ENCODE measurements at regions not wholly inside any gene's neighbourhood (a gene's known extent, or its start where the extent isn't known, plus 50 kb on each side); places are given as distances from the start of the nearest gene placed in this dataset.

- ChIA-PET POLR2A (ENCODE audit: partially characterized antibody) (no interaction called here), CTCF (ENCODE audit: partially characterized antibody) (interaction anchor here (0.9 to 1.3 kb wide), 3 partner anchors 36 to 337 kb away, joined by 3 to 4 read pairs (median 3); no protein-coding TSS in a partner anchor)
- H3K14ac ChIP-seq (ENCODE audit: insufficient read length), result no peak overlapping the region
- no peak overlapping the region for H3K4me3 ChIP-seq (ENCODE audit: extremely low read depth in 1 of 4, insufficient read depth in 2 of 4, low read depth in 3 of 4, low read length in 4 of 4)
- H3K27ac ChIP-seq (ENCODE audit: low read depth, low read length), result no peak overlapping the region
- no peak overlapping the region for H2BK5ac ChIP-seq (ENCODE audit: low read depth, low read length)
- no peak for FAIRE-seq
- no peaks in the 10 kb centered on the region for H3K23me2 ChIP-seq (ENCODE audit: low read depth, low read length)
- no peak overlapping the region for H3K23ac ChIP-seq (ENCODE audit: insufficient read length)
- H3K9me3 ChIP-seq (ENCODE audit: insufficient read depth in 2 of 2, low read depth in 1 of 2, low read length in 1 of 2), result no peaks in the 10 kb centered on the region
- no peaks in the 10 kb centered on the region for H3K27me3 ChIP-seq (replicated peaks in 1 of 4; ENCODE audit: control insufficient read depth in 3 of 4, extremely low read depth in 1 of 4, insufficient read depth in 3 of 4, low read length in 3 of 4)
- H2BK15ac ChIP-seq (ENCODE audit: low read length), result no peak overlapping the region
- no peak overlapping the region for H2AFZ ChIP-seq (ENCODE audit: low read length)
- H2AK5ac ChIP-seq (ENCODE audit: low read depth, low read length), result no peak overlapping the region
- no peaks in the 10 kb centered on the region for H3K79me1 ChIP-seq (ENCODE audit: low read depth, low read length)
- DNase-seq (ENCODE audit: low read depth in 1 of 2, low spot score in 2 of 2), result no peak
- no peaks in the 10 kb centered on the region for H3K4me1 ChIP-seq (replicated peaks in 1 of 4; ENCODE audit: control insufficient read depth in 3 of 4, insufficient read depth in 4 of 4, low read length in 3 of 4)
- no peaks in the 10 kb centered on the region for H3K36me3 ChIP-seq (ENCODE audit: control insufficient read depth in 2 of 4, insufficient read depth in 4 of 4, low read length in 3 of 4)
- H2BK12ac ChIP-seq (ENCODE audit: low read depth, low read length), result no peak overlapping the region
- no peak overlapping the region for H4K8ac ChIP-seq (ENCODE audit: extremely low read depth, insufficient read depth, low read length)
- no peak overlapping the region for H4K91ac ChIP-seq (replicated peaks; ENCODE audit: insufficient read length, low read length)
- no peaks in the 10 kb centered on the region for H3K79me2 ChIP-seq (ENCODE audit: control insufficient read depth in 1 of 2, insufficient read depth in 2 of 2, low read length in 2 of 2)
- no peak overlapping the region for H3K4ac ChIP-seq (replicated peaks; ENCODE audit: insufficient read length, low read depth, low read length)
- H3K18ac ChIP-seq (ENCODE audit: extremely low read depth, low read length), result no peak overlapping the region
- H4K5ac ChIP-seq (ENCODE audit: insufficient read length, low read depth, low read length), result no peak overlapping the region
- H4K20me1 ChIP-seq (replicated peaks in 1 of 2; ENCODE audit: control insufficient read depth in 1 of 2, insufficient read depth in 2 of 2, low read length in 2 of 2), result no peaks in the 10 kb centered on the region
- H2BK120ac ChIP-seq (replicated peaks; ENCODE audit: low read depth, low read length), result no peak overlapping the region
- no peak overlapping the region for H3K4me2 ChIP-seq (ENCODE audit: insufficient read depth in 1 of 2, low read depth in 2 of 2, low read length in 2 of 2)
- H3K56ac ChIP-seq (replicated peaks; ENCODE audit: insufficient read length, low read depth, low read length), result no peak overlapping the region
- H2BK20ac ChIP-seq (ENCODE audit: low read length), result no peak overlapping the region
- no peak overlapping the region for H3K9ac ChIP-seq (replicated peaks in 1 of 4; ENCODE audit: extremely low read depth in 1 of 4, low read depth in 3 of 4, low read length in 3 of 4)
- 87% methylated on average over 10 of the region's 10 CpGs; no CpG with 5 or more reads in 1 of the 2 experiments for WGBS, 2 experiments (ENCODE audit: extremely low coverage in 1 of 2, insufficient coverage in 1 of 2, insufficient read length in 1 of 2, insufficient replicate concordance in 2 of 2, low coverage in 1 of 2, low lambda C conversion rate in 2 of 2, missing lambda C conversion rate in 1 of 2)
- no peak for TF ChIP-seq KDM4A (IDR thresholded peaks at IDR 0.05; ENCODE audit: low read depth, low read length, severe bottlenecking)
- no peak for TF ChIP-seq NANOG (IDR thresholded peaks at IDR 0.05; ENCODE audit: insufficient read depth, low read depth, low read length, poor library complexity, severe bottlenecking)
- no peak for TF ChIP-seq RFX5 (IDR thresholded peaks at IDR 0.05; ENCODE audit: borderline replicate concordance, low read depth, low read length)
- TF ChIP-seq, protein P1, sequence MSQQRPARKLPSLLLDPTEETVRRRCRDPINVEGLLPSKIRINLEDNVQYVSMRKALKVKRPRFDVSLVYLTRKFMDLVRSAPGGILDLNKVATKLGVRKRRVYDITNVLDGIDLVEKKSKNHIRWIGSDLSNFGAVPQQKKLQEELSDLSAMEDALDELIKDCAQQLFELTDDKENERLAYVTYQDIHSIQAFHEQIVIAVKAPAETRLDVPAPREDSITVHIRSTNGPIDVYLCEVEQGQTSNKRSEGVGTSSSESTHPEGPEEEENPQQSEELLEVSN (IDR thresholded peaks at IDR 0.05), result no peak
- TF ChIP-seq JUN (IDR thresholded peaks at IDR 0.05; ENCODE audit: low read depth, low read length), result no peak
- TF ChIP-seq USF2 (IDR thresholded peaks at IDR 0.05; ENCODE audit: low read length), result no peak
- TF ChIP-seq TEAD4 (IDR thresholded peaks at IDR 0.05; ENCODE audit: low read depth, low read length), result no peak
- TF ChIP-seq EZH2 (IDR thresholded peaks at IDR 0.05; ENCODE audit: low read depth, low read length, severe bottlenecking), result no peak
- no peak for TF ChIP-seq EGR1 (IDR thresholded peaks at IDR 0.05; ENCODE audit: borderline replicate concordance, low read depth, low read length)
- TF ChIP-seq TBP (IDR thresholded peaks at IDR 0.05; ENCODE audit: low read depth, low read length), result no peak
- no peak for TF ChIP-seq EP300 (IDR thresholded peaks at IDR 0.05; ENCODE audit: borderline replicate concordance in 1 of 2, low read depth in 2 of 2, low read length in 2 of 2)
Observed at GRCh38 chr20:52490711-52491430, 299.3 kb upstream of the ZFP64 start.

All from H1 (cell line).